Psoas muscle (tissue), 7 donors: ENCODE measurements at regions not wholly inside any gene's neighbourhood (a gene's known extent, or its start where the extent isn't known, plus 50 kb on each side); places are given as distances from the start of the nearest gene placed in this dataset.
A peak's percentile ranks its signal among the peaks of the same experiment; 100 is the strongest.

Experiments used
- ATAC-seq, 4 donors: fragments of 200-7000 bp; cut with Tn5 transposase; one replicate each; pipeline ENCODE4 v1.9.1; 2020; ENCODE audit warnings: moderate library complexity in 3 of 4, mild to moderate bottlenecking in 2 of 4
- DNase-seq, 2 donors: peaks; one replicate each; pipeline ENCODE4 v3.0.0-alpha.2; 2020
- H3K27ac ChIP-seq: fragments of 200-600 bp; one replicate; pipeline ENCODE4 v1.8.0; 2022
- H3K27me3 ChIP-seq, 3 donors: fragments of 200-600 bp in 1 of 3; one replicate each; pipeline versions ENCODE4 v1.6.1 to v1.8.0; 2013 to 2022; ENCODE audit warnings: low read length in 2 of 3, mild to moderate bottlenecking in 2 of 3, moderate library complexity in 1 of 3; ENCODE audit not compliant: insufficient read depth in 3 of 3
- H3K36me3 ChIP-seq, 2 donors: fragments of 200-600 bp in 1 of 2; one replicate each; pipeline versions ENCODE4 v1.6.1 to v1.8.0; 2013 to 2022; ENCODE audit warnings: low read depth in 1 of 2, mild to moderate bottlenecking in 1 of 2, moderate library complexity in 1 of 2; ENCODE audit not compliant: insufficient read depth in 1 of 2
- H3K4me1 ChIP-seq: fragments of 200-600 bp; one replicate; pipeline ENCODE4 v1.8.0; 2022
- H3K4me3 ChIP-seq: fragments of 200-600 bp; one replicate; pipeline ENCODE4 v1.8.0; 2022; ENCODE audit warnings: mild to moderate bottlenecking
- H3K9me3 ChIP-seq: fragments of 200-600 bp; one replicate; pipeline ENCODE4 v1.8.0; 2022
- WGBS, 3 donors: extraction: QIAGEN DNeasy Blood & Tissue Kit; methylation state at CpG; one replicate each; pipeline versions ENCODE4 v1.1.6 to v1.1.7; 2013; 5-methylcytosine and 5-hydroxymethylcytosine counted together
- intact Hi-C, 2 donors: fragments of 100-400 bp; cut with DNase I; formaldehyde crosslinking; loops; one replicate each; pipeline versions ENCODE4 v1.11.0 to v1.14.2; 2022
- TF ChIP-seq, protein P1 (sequence below): fragments of 200-600 bp; IDR thresholded peaks from one replicate; pipeline ENCODE4 v1.8.0; 2022; ENCODE audit warnings: antibody characterized with exemption
- donor health status: healthy with polysubstance abuse.
- donor health status: DM: no; HTN: no; CAD: no; lungs with moderate emphysema.
- donor health status: Bipolar disorder and iron deficiency.
- donor health status: healthy.
- donor health status: DM: yes; HTN: yes; CAD: no.
- donor health status: DM: no; HTN: no; CAD: no.
- donor health status: DM: yes; HTN: yes; CAD: no.

DNA sequence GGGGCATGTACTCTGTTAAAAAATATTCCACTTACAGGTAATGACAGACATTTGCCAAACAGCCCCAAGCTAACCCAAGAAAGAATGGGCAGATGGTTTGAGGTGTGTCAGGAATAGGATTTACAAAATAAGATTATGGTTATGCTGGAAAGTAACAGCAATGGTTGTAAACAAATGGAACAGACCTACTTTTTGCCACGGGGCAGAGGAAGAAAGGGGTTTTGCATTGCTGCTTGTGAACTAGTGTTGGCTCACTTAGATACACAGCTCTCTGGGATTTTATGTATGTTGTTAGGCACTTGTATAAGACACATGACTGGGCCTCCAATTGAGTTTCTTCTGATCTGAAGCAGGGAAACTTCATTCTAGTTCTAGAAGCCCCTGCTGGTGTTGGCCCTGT, 191.5 kb upstream of the GDNF start:
- 74 to 93% (median 86%) methylated on average over 1 of the region's 1 CpG for WGBS, 3 donors
- Histone ChIP-seq H3K9me3 (no peaks in the 10 kb centered on the region), H3K4me1 (no peaks in the 10 kb centered on the region), H3K27me3 (peaks cover 0 to 3% (median 0%) of the 10 kb centered on the region in 3 donors), H3K27ac (no peak overlapping the region), H3K36me3 (no peaks in the 10 kb centered on the region), H3K4me3 (no peak overlapping the region)
- no peak for ATAC-seq
- intact Hi-C loops, result loop anchor here in 1 of 2 donors (10.0 kb wide), 1 partner anchor 163 kb away; no protein-coding TSS in a partner anchor
- TF ChIP-seq, protein P1, sequence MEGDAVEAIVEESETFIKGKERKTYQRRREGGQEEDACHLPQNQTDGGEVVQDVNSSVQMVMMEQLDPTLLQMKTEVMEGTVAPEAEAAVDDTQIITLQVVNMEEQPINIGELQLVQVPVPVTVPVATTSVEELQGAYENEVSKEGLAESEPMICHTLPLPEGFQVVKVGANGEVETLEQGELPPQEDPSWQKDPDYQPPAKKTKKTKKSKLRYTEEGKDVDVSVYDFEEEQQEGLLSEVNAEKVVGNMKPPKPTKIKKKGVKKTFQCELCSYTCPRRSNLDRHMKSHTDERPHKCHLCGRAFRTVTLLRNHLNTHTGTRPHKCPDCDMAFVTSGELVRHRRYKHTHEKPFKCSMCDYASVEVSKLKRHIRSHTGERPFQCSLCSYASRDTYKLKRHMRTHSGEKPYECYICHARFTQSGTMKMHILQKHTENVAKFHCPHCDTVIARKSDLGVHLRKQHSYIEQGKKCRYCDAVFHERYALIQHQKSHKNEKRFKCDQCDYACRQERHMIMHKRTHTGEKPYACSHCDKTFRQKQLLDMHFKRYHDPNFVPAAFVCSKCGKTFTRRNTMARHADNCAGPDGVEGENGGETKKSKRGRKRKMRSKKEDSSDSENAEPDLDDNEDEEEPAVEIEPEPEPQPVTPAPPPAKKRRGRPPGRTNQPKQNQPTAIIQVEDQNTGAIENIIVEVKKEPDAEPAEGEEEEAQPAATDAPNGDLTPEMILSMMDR, result no peak
- no peak for DNase-seq

DNA sequence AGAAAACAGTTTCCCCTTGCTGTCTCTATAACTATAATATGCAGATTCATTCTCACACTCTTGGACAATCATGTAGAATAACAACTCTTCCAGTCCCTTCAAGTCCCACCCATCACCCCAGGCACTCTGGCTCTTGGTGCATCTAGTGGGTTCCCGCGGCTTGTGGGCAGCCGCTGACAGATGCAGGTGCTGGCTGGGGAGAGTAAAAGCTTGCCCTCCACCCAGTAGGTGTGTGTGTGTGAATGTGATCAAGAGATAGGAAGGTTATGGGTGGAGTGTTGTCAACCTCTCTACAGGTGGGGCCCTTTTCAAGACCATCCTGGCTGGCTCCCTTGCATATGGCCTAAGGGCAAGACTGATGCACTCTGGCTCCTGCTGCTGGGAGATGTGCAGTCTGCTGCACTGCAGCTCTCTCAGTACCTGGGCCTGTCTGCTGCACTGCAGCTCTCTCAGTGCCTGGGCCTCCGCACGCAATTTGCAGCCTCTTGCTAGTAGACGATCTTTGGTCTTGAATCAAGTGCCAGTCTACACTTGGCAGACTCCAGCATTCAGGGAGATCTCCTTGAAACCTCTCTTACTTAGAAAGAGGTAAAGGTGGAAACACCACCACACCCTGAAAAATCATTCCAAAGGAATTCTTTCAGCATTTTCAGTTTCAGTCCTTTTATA, 189.7 kb upstream of the GDNF start:
- Histone ChIP-seq H3K27ac (no peak overlapping the region), H3K27me3 (no peaks in the 10 kb centered on the region), H3K4me3 (no peak overlapping the region), H3K36me3 (no peaks in the 10 kb centered on the region), H3K4me1 (no peaks in the 10 kb centered on the region), H3K9me3 (no peaks in the 10 kb centered on the region)
- DNase-seq, result no peak
- TF ChIP-seq, protein P1, result no peak
- intact Hi-C loops, result loop anchor here in 1 of 2 donors (10.0 kb wide), 1 partner anchor 165 kb away; no protein-coding TSS in a partner anchor
- 92 to 95% (median 94%) methylated on average over 6 of the region's 6 CpGs for WGBS, 3 donors
- no peak for ATAC-seq

DNA sequence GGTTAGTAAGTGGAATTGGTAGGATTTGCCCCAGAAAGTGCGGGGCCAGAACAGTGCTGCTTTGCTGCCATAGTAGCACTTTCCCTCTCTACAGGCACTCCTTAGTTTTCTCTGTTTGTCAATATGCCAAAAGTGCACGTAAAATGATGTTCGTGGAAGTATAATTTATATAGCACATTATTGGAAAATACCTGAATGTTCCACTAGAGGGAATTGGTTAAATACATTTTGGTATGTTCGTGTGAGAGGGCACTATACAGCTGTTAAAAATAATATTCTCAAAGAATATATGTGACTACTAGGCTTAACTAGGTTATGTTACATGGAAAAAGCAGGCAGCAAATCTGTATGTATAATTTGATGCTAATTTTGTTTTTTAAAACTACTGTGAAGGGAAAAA, 184.0 kb upstream of the GDNF start:
- TF ChIP-seq, protein P1, result peak; percentile 26
- Histone ChIP-seq H3K4me3 (no peak overlapping the region), H3K36me3 (no peaks in the 10 kb centered on the region), H3K27me3 (no peaks in the 10 kb centered on the region), H3K27ac (no peak overlapping the region), H3K9me3 (no peaks in the 10 kb centered on the region), H3K4me1 (no peaks in the 10 kb centered on the region)
- DNase-seq (no peak), ATAC-seq (no peak)
- intact Hi-C loops, result no loop called here
- WGBS, 3 donors, result 53 to 67% (median 59%) methylated on average over 4 of the region's 4 CpGs

DNA sequence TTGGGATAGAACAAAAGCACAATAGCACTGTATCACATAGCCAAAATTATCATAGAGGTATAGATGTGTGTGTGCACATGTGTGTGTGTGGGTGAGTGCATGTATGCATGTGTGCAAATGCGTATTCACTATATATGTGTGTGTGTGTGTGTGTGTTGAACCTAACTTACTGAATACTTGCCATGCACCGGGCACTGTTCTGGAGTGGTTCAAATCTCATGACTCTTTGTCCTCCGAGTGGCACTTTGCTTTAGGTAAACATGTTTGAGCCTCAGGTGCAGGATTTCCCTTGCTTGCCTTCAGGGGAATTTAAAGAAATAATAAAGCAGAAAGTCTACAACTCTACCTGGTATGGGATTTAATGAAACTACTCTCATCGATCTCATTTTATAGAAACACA, 183.5 kb upstream of the GDNF start:
- Histone ChIP-seq H3K4me1 (no peaks in the 10 kb centered on the region), H3K27me3 (no peaks in the 10 kb centered on the region), H3K27ac (no peak overlapping the region), H3K4me3 (no peak overlapping the region), H3K9me3 (no peaks in the 10 kb centered on the region), H3K36me3 (no peaks in the 10 kb centered on the region)
- DNase-seq (no peak), ATAC-seq (no peak)
- intact Hi-C loops, result no loop called here
- TF ChIP-seq, protein P1, result no peak
- WGBS, 3 donors, result 83 to 88% (median 85%) methylated on average over 4 of the region's 4 CpGs

DNA sequence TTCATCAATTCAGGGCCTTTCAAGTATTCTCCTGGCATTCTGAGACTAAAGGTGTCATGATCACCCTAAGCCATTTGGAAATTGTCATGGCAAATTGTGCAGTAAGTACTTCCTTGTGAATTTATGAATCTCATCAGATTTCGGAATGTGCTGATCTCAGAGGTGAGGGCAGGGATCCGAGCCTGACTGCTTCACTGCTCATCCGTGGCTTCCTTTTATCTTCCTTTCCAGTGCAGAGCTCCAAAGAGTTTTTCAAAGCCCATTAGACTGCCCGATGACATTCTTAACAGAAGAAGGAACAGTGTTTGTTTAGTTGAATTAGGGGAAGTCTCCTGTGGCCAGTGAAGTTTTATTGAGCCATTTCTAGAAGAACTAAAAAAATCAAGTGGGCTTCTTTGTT, 182.8 kb upstream of the GDNF start:
- ATAC-seq (no peak), DNase-seq (no peak)
- TF ChIP-seq, protein P1, result no peak
- intact Hi-C loops, result no loop called here
- Histone ChIP-seq H3K27me3 (no peaks in the 10 kb centered on the region), H3K27ac (no peak overlapping the region), H3K4me1 (no peaks in the 10 kb centered on the region), H3K9me3 (no peaks in the 10 kb centered on the region), H3K4me3 (no peak overlapping the region), H3K36me3 (no peaks in the 10 kb centered on the region)
- WGBS, 3 donors, result 30 to 48% (median 39%) methylated on average over 4 of the region's 4 CpGs
